ENCODE measurements at regions not wholly inside any gene's neighbourhood (a gene's known extent, or its start where the extent isn't known, plus 50 kb on each side); places are given as distances from the start of the nearest gene placed in this dataset.

- no peak for TF ChIP-seq CTCF (IDR thresholded peaks at IDR 0.05; ENCODE audit: insufficient read depth, low read depth, low read length, missing control alignments)
- no peak overlapping the region for H3K4me3 ChIP-seq (ENCODE audit: low read depth, low read length)
- DNase-seq (ENCODE audit: low read depth), result no peak
Measured at GRCh38 chr6:103280417-103280816, 1579.3 kb downstream of the HACE1 start.

GRCh38 chr6:103277936-103278335 lies 1581.8 kb downstream of the HACE1 start:
- H3K4me3 ChIP-seq (ENCODE audit: low read depth, low read length), result no peak overlapping the region
- no peak for DNase-seq (ENCODE audit: low read depth)
- no peak for TF ChIP-seq CTCF (IDR thresholded peaks at IDR 0.05; ENCODE audit: insufficient read depth, low read depth, low read length, missing control alignments)

- no peak overlapping the region for H3K4me3 ChIP-seq (ENCODE audit: low read depth, low read length)
- TF ChIP-seq CTCF (IDR thresholded peaks at IDR 0.05; ENCODE audit: insufficient read depth, low read depth, low read length, missing control alignments), result no peak
- no peak for DNase-seq (ENCODE audit: low read depth)
Measured at GRCh38 chr6:103273048-103273447, 1586.7 kb downstream of the HACE1 start.

- DNase-seq (ENCODE audit: low read depth), result no peak
- H3K4me3 ChIP-seq (ENCODE audit: low read depth, low read length), result no peak overlapping the region
- TF ChIP-seq CTCF (IDR thresholded peaks at IDR 0.05; ENCODE audit: insufficient read depth, low read depth, low read length, missing control alignments), result no peak
Measured at GRCh38 chr6:103269581-103269980, 1590.1 kb downstream of the HACE1 start.

GRCh38 chr6:103268335-103268734 lies 1591.4 kb downstream of the HACE1 start:
- no peak for DNase-seq (ENCODE audit: low read depth)
- no peak overlapping the region for H3K4me3 ChIP-seq (ENCODE audit: low read depth, low read length)
- no peak for TF ChIP-seq CTCF (IDR thresholded peaks at IDR 0.05; ENCODE audit: insufficient read depth, low read depth, low read length, missing control alignments)

GRCh38 chr6:103264020-103264419 lies 1595.7 kb downstream of the HACE1 start:
- TF ChIP-seq CTCF (IDR thresholded peaks at IDR 0.05; ENCODE audit: insufficient read depth, low read depth, low read length, missing control alignments), result no peak
- no peak for DNase-seq (ENCODE audit: low read depth)

GRCh38 chr6:103255132-103255531 lies 1604.6 kb downstream of the HACE1 start:
- TF ChIP-seq CTCF (IDR thresholded peaks at IDR 0.05; ENCODE audit: insufficient read depth, low read depth, low read length, missing control alignments), result no peak
- no peak for DNase-seq (ENCODE audit: low read depth)

More at GRCh38 chr6:103264020-103264419, 1595.7 kb downstream of the HACE1 start:
- H3K4me3 ChIP-seq (ENCODE audit: low read depth, low read length), result no peak overlapping the region

More at GRCh38 chr6:103255132-103255531, 1604.6 kb downstream of the HACE1 start:
- no peak overlapping the region for H3K4me3 ChIP-seq (ENCODE audit: low read depth, low read length)
